Peyer's patch (tissue), 4 donors: ENCODE measurements at regions not wholly inside any gene's neighbourhood (a gene's known extent, or its start where the extent isn't known, plus 50 kb on each side); places are given as distances from the start of the nearest gene placed in this dataset.

Experiments used
- DNase-seq, 3 donors: peaks; one replicate each; pipeline ENCODE4 v3.0.0-alpha.2; 2017 to 2019
- H3K27ac ChIP-seq, 4 donors: fragments of 200-600 bp; sonication (generic); one replicate each; pipeline ENCODE4 v1.5.1; 2016 to 2019
- H3K27me3 ChIP-seq, 2 donors: fragments of 200-600 bp; sonication (generic); one replicate each; pipeline ENCODE4 v1.5.1; 2019
- H3K36me3 ChIP-seq, 3 donors: fragments of 200-600 bp; sonication (generic); one replicate each; pipeline ENCODE4 v1.5.1; 2016 to 2019
- H3K4me1 ChIP-seq, 4 donors: fragments of 200-600 bp; sonication (generic); one replicate each; pipeline ENCODE4 v1.5.1; 2016 to 2019
- H3K4me3 ChIP-seq, 4 donors: fragments of 200-600 bp; sonication (generic); 1 replicate in 3 of 4; 2 replicates in 1 of 4; pipeline ENCODE4 v1.5.1; 2016 to 2019; ENCODE audit warnings: mild to moderate bottlenecking in 1 of 4
- H3K9me3 ChIP-seq, 4 donors: fragments of 200-600 bp; sonication (generic); one replicate each; pipeline ENCODE4 v1.5.1; 2016 to 2019; ENCODE audit warnings: mild to moderate bottlenecking in 1 of 4
- POLR2A ChIP-seq, 2 donors: fragments of 450-650 bp; IDR thresholded peaks; one replicate each; pipeline ENCODE4 v1.5.1; 2017; ENCODE audit warnings: antibody characterized with exemption in 2 of 2, mild to moderate bottlenecking in 2 of 2, moderate library complexity in 2 of 2
- TF ChIP-seq, protein P1 (sequence below), 6 experiments: fragments of 450-650 bp in 4 of 6; fragments of 200-600 bp in 2 of 6; sonication (generic) in 1 of 6; IDR thresholded peaks; one replicate each; pipeline ENCODE4 v1.5.1; 2017 to 2019; ENCODE audit warnings: antibody characterized with exemption in 6 of 6, mild to moderate bottlenecking in 3 of 6, moderate library complexity in 1 of 6

DNA sequence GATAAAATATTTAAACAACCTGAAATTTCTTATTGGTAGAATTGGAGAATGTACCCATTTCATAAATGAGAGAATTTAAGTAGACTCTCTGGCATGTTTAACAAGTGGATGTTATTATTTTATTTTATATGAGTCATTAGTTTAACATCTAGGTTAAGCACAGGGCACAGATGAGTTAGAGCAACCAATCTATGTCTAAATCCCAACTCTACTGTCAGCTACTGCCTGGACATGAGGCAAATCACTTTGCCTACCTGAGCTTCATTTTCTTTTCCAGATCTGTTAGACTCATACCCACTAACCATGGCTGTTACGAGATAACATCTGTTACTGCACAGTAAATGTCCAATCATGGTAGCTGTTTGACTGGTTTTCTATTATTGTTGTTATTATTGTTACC lies 251.1 kb downstream of the INHBA start:
- Histone ChIP-seq H3K27ac (no peak overlapping the region), H3K4me3 (no peak overlapping the region), H3K27me3 (no peaks in the 10 kb centered on the region), H3K36me3 (no peaks in the 10 kb centered on the region), H3K9me3 (no peaks in the 10 kb centered on the region), H3K4me1 (no peaks in the 10 kb centered on the region)
- no peak for TF ChIP-seq POLR2A (IDR thresholded peaks at IDR 0.05)
- TF ChIP-seq, protein P1, sequence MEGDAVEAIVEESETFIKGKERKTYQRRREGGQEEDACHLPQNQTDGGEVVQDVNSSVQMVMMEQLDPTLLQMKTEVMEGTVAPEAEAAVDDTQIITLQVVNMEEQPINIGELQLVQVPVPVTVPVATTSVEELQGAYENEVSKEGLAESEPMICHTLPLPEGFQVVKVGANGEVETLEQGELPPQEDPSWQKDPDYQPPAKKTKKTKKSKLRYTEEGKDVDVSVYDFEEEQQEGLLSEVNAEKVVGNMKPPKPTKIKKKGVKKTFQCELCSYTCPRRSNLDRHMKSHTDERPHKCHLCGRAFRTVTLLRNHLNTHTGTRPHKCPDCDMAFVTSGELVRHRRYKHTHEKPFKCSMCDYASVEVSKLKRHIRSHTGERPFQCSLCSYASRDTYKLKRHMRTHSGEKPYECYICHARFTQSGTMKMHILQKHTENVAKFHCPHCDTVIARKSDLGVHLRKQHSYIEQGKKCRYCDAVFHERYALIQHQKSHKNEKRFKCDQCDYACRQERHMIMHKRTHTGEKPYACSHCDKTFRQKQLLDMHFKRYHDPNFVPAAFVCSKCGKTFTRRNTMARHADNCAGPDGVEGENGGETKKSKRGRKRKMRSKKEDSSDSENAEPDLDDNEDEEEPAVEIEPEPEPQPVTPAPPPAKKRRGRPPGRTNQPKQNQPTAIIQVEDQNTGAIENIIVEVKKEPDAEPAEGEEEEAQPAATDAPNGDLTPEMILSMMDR (IDR thresholded peaks at IDR 0.05) = no peak
- no peak for DNase-seq

DNA sequence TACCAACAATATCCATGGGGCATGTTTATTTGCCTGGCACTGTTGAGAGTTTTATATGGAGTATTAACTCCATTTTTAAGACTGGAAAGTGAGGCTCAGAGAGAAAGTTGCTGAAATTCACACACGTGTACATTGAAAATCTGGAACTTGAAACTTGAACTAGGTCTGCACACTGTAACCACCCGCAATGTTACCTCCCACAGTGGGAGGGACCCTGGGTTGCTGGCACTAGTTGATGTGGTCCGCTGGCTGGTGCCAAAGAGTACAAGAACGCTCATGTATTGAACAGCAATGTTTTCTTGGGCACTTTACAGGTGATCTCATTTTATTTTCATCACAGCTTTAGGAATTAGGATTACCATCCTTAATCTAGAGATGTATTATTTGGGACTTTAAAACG lies 253.2 kb downstream of the INHBA start:
- H3K9me3 ChIP-seq = no peaks in the 10 kb centered on the region
- no peaks in the 10 kb centered on the region for H3K4me1 ChIP-seq
- TF ChIP-seq, protein P1 (IDR thresholded peaks at IDR 0.05) = no peak
- TF ChIP-seq POLR2A (IDR thresholded peaks at IDR 0.05) = no peak
- H3K27me3 ChIP-seq = no peaks in the 10 kb centered on the region
- no peak overlapping the region for H3K27ac ChIP-seq
- no peaks in the 10 kb centered on the region for H3K36me3 ChIP-seq
- no peak for DNase-seq
- no peak overlapping the region for H3K4me3 ChIP-seq

DNA sequence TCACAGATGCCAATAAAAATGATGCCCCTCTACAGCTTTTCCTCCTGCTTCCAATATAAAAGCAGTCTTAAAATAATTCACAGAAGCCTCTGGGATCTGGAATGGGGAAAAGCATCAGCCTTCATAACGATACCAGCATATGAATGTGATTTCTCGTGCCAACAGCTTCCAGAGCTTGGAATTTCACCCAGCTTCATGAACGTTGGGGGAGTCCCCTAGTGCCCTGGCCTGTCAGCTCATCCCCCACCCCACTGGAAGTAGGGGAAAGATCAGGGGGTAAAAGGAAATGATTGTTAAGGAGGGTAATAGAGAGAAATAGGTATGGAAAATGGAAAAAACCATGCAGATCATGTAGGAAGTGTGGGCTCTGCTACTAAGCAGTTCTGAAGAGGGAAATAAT lies 253.6 kb downstream of the INHBA start:
- no peaks in the 10 kb centered on the region for H3K4me1 ChIP-seq
- H3K36me3 ChIP-seq = no peaks in the 10 kb centered on the region
- no peak overlapping the region for H3K27ac ChIP-seq
- H3K9me3 ChIP-seq = no peaks in the 10 kb centered on the region
- no peaks in the 10 kb centered on the region for H3K27me3 ChIP-seq
- DNase-seq = no peak
- no peak overlapping the region for H3K4me3 ChIP-seq
- TF ChIP-seq, protein P1 (IDR thresholded peaks at IDR 0.05) = no peak
- TF ChIP-seq POLR2A (IDR thresholded peaks at IDR 0.05) = no peak

DNA sequence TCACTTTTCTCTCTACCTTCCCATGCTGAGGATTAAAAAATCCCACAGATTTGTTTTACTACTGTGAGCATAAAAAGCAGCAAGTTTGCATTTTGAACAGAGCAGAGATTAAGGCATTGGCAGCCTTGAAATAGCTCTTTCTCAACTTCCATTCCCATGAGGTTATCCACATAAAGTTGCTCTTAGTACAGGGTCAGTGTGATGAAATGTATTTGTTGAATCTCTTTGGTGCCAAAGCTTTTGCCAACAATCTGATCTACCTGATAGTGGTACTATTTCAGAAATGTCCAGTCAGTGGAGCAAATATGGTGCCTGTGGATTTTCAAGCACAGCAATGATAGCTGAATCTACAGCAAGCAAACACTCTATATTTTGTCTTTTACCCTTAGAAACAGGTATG lies 254.8 kb downstream of the INHBA start:
- TF ChIP-seq POLR2A (IDR thresholded peaks at IDR 0.05) = no peak
- TF ChIP-seq, protein P1 (IDR thresholded peaks at IDR 0.05) = no peak
- no peak for DNase-seq
- H3K27me3 ChIP-seq = no peaks in the 10 kb centered on the region
- no peaks in the 10 kb centered on the region for H3K4me1 ChIP-seq
- no peak overlapping the region for H3K4me3 ChIP-seq
- no peaks in the 10 kb centered on the region for H3K9me3 ChIP-seq
- no peaks in the 10 kb centered on the region for H3K36me3 ChIP-seq
- no peak overlapping the region for H3K27ac ChIP-seq

- Histone ChIP-seq H3K9me3 (no peaks in the 10 kb centered on the region), H3K27me3 (no peaks in the 10 kb centered on the region), H3K36me3 (no peaks in the 10 kb centered on the region), H3K27ac (no peak overlapping the region), H3K4me1 (no peaks in the 10 kb centered on the region), H3K4me3 (no peak overlapping the region)
- no peak for DNase-seq
- TF ChIP-seq, protein P1 (IDR thresholded peaks at IDR 0.05) = no peak
- TF ChIP-seq POLR2A (IDR thresholded peaks at IDR 0.05) = no peak
These were observed 255.3 kb downstream of the INHBA start for GRCh38 chr7:41447450-41448042.
